ENCODE measurements at regions not wholly inside any gene's neighbourhood (a gene's known extent, or its start where the extent isn't known, plus 50 kb on each side); places are given as distances from the start of the nearest gene placed in this dataset.

DNA sequence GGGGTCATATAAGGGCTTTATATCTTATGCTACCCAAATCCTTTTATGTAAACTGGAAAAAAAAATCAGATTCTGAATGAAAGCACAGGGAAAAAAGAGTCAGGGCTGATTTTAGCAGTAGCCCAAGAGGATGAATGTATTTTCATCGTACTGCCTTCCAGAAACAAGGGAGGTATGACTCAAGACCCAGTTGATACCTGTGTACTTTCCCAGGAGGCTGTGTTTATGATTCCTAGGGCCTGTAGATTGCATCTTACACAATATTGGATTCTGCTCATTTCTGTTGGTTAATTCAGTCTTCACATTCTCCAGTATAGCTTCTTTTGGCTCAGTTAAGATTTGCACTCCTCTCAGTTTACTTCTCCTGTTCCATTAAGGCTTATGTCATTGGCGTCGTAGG lies 127.9 kb upstream of the LIMCH1 start:
- TF ChIP-seq, protein P1, sequence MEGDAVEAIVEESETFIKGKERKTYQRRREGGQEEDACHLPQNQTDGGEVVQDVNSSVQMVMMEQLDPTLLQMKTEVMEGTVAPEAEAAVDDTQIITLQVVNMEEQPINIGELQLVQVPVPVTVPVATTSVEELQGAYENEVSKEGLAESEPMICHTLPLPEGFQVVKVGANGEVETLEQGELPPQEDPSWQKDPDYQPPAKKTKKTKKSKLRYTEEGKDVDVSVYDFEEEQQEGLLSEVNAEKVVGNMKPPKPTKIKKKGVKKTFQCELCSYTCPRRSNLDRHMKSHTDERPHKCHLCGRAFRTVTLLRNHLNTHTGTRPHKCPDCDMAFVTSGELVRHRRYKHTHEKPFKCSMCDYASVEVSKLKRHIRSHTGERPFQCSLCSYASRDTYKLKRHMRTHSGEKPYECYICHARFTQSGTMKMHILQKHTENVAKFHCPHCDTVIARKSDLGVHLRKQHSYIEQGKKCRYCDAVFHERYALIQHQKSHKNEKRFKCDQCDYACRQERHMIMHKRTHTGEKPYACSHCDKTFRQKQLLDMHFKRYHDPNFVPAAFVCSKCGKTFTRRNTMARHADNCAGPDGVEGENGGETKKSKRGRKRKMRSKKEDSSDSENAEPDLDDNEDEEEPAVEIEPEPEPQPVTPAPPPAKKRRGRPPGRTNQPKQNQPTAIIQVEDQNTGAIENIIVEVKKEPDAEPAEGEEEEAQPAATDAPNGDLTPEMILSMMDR (IDR thresholded peaks at IDR 0.05) = no peak
- TF ChIP-seq POLR2A (IDR thresholded peaks at IDR 0.05) (no peak), EP300 (IDR thresholded peaks at IDR 0.05) (no peak)
